NCI-H1930 (cell line): ENCODE measurements at regions not wholly inside any gene's neighbourhood (a gene's known extent, or its start where the extent isn't known, plus 50 kb on each side); places are given as distances from the start of the nearest gene placed in this dataset.

ENCODE experiments used
- DNase-seq, 2 experiments: peaks; one replicate each; lab custom pipeline; 2025; lab: John Stamatoyannopoulos, UW

DNA sequence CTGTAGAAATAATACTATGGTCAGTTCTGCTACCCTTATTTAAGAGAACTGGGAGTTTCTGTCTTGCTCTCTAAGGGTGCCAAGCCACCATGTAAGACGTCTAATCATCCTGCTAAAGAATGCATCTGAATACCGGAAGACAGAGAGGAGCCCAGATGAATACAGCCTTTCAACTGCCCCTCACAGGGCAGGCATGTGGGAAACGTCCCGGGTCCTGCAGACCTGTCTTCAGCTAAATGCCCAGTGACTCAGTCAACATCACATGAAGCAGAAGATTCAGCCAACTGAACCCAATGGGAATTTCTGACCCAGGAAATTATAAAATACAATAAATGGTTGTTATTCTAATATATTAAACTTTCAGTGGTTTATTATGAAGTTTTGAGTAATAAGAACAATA, 2141.0 kb upstream of the AGA start:
- DNase-seq, result no peak

DNA sequence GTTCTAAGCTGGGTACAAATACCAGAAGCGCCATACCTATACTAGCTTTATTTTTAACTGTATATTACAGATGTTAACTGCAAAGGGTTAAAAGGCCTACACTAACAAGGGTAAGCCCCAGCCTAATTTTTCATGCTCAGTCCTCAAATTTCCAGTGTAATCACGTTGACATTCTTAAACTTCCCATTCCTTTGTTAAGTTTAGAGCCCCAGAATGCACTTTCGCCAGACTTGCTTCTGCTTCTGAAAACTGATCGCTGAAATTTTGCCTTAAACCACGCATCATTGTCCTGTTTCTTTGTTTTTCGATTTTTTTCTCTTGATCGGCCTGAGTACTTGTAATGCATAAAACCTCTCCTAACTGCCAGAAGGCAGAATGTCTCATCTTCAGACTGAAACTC, 2141.9 kb upstream of the AGA start:
- DNase-seq, result no peak

DNA sequence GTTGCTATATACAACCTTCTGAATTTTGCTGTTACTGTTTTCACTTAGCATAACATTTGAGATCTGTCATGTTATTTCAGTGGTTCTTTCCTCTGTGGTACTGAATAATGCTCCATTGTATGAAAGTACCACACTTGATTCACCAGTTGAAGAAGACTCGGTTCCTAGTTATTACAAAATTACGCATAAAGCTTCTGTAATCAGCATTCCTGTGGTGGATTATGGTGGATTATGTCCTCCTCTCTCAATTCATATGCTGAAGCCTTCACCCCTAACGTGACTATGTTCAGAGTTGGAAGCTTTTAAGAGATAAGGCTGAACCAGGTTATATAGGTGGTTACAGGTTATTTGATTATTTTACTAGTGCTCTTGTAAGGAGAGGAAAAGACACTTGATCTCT, 2143.5 kb upstream of the AGA start:
- no peak for DNase-seq

DNA sequence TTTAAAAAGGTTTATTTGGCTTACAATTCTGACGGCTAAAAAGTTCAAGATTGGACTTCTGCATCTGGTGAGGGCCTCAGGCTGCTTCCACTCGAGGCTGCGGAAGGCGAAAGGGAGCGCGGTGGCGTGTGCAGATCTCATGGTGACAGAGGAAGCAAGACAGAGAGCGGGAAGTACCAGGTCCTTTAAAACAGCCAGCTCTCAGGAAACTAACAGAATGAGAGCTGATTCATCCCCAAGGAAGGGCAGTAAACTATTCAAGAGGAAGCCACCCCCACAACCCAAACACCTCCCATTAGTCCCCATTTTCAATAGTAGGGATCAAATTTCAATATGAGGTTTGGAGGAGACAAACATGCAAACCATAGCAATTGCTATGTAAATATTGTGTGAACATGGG, 2144.2 kb upstream of the AGA start:
- no peak for DNase-seq

DNA sequence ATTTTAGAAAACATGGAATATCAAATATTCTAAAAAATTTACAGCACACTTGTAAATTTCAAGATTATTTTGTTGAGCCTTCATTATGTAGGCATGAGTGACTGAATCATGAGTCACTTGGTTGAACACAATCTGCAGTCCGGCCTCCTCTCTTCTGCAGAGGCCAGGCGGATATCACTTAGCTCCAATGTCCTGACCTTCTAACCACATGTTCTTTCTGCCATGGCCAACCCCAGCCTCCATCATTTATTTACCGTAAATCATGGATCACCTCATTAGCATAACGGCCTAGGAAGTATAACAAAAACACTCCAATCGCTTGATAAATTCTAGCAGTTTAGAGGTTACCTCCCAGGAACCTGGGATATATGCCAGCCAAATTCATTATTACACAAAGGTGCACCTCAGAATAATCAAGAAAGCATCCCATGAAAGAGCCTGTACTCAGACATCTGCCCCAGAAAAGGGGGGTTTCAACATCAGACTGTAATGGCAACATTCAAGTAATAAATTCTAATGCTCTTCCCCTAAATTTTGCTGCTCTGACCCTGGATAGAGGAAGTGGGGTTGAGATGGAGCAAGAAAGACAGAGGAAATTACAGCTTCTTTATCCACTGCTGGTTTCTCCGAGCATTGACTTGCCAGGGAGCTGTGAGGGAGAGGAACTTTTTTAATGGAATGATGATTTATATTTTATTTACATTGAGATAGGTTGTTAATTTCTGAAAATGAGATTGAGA, 2153.6 kb upstream of the AGA start:
- no peak for DNase-seq

DNA sequence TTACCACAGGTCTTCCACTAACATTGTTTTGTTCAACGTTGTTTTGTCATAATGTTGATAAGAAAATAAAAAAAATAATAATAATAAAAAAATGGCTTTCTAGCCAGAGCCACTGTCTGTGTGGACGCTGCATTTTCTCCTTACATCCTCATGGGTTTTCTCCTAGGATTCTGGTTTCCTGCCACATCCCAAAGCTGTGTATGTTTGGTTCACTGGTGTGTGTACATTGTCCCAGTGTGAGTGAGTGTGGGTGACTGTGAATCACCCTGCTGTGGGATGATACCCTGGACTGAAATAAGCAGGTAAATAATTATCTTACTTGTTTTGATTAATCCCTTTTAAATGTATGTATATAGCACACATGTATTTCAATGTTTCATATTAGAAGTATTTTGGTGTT, 2154.4 kb upstream of the AGA start:
- DNase-seq, result no peak

DNA sequence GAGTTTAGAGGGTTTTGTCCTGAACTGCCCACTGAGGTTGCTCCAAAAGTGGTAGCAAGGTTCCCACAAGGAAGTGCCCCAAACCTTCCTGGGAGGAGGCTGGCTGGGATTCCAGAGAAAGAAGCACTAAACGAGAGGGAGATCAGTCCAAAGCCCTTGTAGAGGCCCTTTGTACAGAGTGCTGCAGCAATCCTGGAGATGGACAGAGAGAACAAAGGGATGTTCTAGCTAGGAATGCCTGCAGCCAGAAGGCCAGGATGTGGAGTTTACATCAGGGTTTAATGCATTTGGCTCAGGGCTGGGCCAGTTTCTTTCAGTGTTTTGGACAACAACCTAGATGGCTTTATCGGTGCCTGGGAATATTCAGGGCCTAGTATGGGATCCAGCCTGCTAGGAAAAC, 2155.1 kb upstream of the AGA start:
- DNase-seq, result no peak

DNA sequence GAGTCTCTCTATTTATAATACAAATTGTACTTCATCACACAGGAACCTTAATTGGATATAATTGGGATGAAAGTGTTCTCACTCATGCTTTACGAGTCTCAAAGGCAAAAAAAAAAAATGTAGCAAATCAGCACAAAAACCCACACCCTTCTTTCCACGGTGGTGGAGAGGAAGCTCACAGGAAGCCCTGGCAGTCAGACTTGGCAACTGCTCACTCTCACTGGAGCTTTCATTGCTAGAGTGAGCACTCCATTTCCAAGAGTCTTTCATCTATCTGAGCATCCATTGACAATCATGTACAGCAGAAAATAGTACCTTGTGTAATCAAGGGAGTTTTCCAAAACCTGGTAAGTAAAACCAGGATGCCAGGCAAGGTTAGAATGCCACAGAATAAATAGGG, 2159.4 kb upstream of the AGA start:
- DNase-seq, result no peak

DNA sequence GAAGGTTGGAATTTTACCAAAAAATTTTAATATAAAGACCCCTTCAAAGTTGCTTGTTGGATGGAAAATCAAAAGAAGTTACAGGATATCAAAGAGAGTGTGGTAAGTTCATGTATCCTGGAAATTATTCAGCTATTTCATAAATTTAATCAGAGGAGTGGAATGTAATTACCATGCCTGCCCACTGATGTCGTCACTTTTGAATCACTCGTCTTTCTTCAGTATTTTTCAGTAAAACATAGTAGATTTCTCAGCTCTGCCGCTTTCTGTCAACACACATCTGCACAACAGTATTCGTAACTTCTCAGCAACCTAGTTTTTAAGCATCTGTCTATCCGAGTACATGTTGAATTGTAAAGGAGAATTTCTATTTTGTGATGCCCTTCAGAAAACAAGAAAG, 2163.0 kb upstream of the AGA start:
- no peak for DNase-seq

DNA sequence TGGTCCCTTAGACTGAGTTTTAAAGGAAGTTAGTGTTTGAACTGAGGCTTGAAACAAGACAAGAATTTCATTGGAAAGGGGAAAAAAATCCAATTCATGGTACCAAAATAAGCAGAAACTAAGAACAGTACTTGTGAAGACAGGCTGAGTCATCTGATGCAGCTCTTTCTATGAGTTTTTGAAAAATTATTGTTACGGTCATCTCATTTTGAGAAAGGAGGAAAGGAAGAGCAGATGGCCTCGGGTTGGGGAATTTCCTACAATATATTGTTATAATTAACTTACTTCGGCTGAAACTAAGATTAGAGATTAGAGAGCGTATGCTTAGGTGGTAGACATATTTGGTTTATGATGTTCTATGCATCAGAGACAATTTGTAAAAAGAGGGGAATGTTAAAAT, 2164.8 kb upstream of the AGA start:
- DNase-seq, result no peak

DNA sequence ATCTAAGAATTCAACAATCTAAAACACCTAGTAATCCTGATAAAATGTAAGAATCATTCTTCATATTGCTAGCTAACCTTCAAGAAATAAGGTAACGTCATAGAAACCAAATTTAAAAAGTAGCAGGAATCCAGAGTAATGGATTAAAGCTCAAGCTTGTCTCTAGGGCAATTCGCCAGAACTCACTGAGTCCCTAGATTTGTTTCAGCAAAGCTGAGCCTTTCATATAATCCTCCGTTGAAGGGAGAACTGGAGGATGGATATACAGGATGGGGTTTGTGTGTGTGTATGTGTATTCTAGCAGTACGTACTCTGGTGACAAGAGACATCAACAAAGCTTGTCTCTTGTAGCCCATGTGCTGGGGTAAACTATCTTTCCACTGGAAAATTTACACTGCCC, 2173.5 kb upstream of the AGA start:
- DNase-seq, result no peak

DNA sequence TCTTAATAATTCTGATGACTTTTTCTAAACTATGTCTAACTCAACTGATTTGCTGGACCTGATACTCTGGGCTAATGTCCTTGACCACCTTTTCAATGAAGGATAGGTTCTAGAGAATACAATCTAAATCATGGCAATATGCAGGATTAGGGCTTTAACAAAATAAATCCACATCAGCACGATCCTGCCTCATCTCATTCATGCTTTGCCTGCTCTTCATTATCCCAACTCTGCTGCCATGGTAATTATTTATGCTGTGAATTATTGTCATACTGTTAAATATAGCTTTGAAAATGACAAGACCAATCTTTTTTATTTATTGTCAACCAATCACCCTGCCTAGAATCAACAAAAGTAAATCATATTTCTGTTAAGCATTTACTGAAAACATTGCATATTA, 2176.7 kb upstream of the AGA start:
- no peak for DNase-seq

DNA sequence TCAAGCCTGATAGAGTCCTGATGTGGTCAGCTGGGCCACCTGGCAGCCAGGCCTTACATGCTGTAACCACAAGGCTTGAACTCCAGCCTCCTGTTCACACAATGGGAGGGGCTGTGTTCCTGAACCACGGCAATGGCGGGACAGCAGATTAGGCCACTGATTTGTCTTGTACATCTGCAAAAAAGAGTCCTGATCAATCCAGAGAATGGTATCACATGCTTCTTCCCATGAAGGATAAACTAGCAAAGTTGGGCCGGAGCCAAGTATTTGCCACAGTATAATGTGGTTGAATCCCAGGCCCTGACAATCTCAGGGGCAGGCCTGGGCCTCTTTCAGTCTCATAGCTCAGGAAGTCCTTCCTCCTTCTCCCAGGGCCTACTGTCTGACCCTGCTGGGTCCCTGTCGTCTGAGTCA, 2182.5 kb upstream of the AGA start:
- no peak for DNase-seq

DNA sequence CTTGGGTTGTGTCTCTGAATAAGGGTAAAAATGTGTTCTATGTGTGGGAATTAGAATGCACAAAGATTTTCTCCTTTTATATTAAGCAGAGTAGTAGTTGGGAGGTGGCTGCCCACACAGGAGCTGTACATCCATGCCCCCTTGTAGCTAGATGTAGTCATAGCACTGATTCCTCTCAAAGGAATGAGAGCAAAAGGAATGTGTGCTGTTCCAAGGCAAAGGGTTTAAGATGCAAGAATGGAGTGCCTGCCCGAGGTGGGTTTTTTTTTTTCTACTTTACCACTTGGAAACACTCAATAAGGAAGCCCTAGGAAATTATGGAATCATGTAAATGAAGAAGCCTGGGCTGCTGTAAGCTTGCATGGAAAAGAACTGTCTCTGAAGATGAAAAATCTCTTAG, 2183.2 kb upstream of the AGA start:
- DNase-seq, result no peak

DNA sequence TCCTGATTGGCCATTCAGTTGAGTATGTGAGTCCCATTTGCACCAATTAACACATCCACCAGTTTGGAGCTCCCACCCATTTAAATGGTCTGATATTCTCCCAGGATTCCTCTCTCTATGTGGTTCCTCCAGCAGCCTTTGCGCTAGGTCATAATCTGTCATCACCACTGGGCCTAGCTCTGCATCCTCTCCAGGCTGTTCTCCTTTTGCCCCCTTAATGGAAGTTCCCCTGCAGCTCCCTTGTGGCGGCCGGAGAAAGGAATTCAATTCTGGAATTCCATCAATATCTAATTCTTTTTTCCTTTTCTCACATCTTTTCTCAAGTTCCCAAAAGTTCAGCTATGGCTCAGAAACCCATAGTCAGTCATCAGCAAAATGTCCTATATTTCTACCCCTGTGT, 2184.4 kb upstream of the AGA start:
- DNase-seq, result no peak

DNA sequence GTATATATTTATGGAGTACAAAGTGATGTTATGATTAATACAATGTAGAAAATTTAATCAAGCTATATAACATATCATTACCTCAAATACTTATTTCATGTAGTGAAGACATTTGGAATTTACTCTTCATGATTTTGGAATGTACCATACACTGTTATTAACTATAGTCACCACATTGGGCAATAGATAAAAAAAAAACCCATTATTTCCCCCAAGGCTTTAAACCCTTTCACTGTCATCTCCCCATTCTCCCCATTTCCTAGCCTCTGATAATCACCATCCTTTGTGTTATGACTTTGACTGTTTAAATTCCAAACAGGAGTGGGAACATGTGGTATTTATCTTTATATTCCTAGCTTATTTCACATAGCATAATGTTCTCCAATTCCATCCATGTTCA, 2189.1 kb upstream of the AGA start:
- DNase-seq, result no peak

DNA sequence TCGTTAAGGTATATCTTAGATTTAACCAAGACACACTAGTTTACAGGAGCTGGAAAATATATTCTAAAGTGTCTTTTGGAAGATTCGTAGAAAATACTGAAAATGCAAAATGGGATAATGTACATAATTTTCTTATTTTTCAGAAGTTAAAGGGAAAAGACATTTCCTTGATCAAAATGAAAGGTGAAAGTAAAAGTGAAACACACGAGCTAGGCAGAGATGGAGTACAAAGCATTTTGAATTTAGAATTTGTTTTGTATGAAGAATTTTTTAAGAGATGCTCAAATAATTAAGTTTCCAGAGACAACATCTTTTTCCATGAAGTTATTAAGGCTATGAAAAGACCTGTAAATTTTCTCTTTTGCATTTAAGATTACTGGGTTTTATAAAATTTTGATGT, 2192.6 kb upstream of the AGA start:
- DNase-seq, result no peak

DNA sequence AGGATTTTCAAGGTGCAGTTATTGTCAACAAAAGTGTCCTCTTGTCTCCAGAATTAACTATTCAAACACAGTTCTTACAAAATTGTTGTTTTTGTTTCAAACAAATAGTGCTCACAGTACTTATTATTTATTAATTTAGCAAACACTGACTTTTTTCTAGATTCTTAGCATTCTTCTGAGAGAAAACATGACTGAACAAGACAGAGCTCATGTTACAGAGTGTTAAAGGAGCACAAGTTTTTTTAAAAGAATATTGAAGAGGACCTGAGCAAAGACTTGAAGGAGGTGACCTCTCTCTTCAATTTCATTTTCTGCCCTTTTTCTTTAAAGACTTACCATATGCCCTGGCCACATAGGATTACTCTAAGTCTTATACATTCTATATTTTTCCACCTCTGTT, 2220.3 kb upstream of the AGA start:
- no peak for DNase-seq

DNA sequence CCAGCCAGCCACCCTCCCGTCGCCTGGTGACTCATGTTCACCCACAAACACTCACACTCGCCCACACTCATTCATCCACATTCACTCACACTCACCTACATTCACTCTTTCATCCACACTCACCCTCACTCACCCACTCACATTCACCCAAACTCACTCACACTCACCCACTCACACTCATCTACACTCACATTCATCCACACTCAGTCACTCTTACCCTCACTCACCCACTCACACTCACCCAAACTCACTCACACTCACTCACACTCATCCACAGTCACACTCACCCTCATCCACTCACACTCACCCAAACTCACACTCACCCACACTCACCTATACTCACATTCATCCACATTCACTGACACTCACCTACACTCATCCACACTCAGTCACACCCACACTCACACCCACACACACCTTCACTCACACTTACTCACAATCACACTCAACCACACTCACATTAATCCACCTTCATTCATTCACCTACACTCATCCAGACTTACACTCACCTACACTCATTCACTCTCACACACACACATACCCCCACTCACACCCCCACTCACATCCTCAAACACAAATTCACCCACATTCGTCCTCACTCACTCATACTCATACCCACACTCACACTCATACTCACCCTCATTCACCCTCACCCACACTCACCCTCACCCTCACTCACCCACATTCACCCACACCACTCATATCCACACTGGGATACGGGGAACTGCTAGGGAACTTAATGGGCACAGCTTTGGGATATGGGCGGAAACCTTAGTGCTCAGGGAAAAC, 2221.6 kb upstream of the AGA start:
- DNase-seq, result no peak

DNA sequence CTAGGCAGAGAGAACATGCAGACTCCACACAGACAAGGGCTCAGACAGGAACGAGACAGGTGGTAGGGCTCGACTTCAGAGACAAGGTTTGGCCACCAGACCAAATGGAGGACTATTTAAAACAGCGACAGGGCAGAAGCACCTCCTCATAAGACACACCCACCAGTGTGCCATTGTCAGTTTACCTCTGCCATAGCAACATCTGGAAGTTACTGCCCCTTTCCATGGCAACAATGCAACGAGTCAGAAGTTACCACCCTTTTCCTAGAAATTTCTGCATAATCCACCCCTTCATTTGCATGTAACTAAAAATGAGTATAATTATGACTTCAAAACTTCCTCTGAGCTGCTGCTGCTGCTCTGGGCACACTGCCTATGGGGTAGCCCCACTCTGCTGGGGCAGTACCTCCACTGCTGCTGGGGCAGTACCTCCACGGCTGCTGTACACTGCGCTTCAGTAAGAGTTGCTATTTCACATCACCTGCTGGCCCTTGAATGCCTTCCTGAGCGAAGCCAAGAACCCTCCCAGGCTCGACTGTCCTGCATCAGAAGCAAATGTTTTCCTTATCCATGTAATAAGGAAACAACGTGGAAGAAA, 2222.3 kb upstream of the AGA start:
- no peak for DNase-seq

DNA sequence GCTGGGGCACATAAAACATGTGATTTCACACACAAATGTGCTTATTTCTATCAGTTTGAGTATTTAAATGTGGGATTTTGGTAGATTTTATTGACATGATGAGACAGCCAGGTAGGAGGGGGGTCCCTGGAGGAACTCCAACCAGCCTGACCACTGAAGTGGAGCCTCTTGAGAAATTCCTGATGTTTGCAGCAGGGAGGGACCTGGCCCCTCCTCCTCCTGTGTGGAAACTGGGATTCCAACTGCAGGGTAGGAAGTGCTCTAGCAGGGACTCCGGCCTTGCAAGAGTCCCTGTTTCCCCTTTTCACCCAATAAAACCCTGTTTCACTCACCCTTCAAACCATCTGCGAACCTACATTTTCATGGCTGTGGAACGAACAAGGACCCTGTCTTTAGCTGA, 2224.0 kb upstream of the AGA start:
- no peak for DNase-seq

DNA sequence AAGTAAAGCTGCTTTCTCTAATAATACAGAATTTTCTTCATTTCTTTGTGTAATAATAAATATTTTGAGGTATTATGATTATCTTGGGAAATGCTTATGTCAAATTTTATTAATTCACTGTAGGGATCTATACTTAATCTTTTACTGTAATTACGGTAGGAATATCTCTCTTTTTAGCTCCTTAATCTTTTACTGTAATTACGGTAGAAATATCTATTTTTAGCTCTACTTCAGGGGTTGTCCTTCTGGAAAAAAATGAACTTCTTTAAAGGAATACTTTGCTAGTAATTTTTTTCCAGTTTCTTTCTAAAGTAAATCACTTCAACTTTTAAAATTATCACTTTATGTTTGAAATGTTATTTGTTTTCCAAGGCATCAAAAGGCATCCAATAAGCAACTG, 2229.4 kb upstream of the AGA start:
- DNase-seq, result no peak

DNA sequence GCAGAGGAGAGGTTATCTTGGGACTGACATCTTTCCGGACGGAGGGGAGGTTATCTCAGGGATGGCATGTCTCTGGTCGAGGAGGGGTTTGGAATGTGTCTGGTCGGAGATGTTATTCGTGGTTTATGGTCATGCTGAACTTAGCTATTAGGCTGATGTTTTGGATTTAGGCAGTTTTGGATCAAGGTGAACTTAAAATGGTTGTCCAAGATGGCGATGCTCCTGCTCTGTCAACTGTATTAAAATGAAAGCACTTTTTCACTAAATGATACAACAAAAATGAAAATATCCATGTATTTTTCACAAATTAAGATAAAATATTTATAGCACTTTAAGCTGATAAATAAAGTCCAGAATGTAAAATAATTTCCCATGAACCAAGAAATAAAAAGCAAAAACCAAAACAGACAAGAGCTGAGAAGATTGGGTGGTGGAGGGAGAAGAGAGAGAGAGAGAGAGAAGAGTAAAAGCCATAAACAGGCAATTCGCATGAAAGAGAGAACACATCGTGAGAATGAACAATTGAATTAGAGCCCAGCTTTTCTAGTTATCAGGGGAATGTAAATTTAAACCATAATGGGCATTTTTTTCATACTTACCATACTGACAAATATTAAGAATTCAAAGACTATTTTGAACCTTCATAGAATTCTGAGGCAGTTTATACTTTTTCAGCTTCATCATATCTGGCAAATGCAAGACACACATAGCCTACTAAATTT, 2236.0 kb upstream of the AGA start:
- DNase-seq, result no peak
